HG02798 (cell line): ENCODE measurements at regions not wholly inside any gene's neighbourhood (a gene's known extent, or its start where the extent isn't known, plus 50 kb on each side); places are given as distances from the start of the nearest gene placed in this dataset.

Experiments
- ATAC-seq: cut with Tn5 transposase; IDR thresholded peaks from one replicate; pipeline ENCODE4 v1.9.1; 2021; ENCODE audit warnings: mild to moderate bottlenecking; ENCODE audit not compliant: unreplicated experiment, poor library complexity

DNA sequence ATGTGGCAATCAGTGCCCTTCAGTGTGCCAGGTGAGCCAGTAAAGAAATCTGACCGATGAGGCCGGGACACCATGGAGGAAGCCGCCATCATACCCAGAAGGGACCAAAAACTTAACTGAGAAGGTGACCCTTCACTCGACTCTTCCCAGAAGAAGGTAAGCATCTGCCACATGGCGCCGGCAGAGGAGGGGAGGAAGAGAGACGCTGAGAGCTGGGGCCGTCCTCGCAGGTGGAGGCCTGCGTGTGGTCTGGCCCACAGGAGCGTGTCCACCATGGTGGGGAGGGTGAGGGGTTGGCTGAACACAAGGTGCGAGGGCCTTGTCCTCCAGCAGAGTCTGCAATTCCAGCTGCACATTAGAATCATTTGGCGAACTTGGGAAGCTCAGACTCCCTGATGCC lies 513.1 kb upstream of the RAB6C start:
- no peak for ATAC-seq

DNA sequence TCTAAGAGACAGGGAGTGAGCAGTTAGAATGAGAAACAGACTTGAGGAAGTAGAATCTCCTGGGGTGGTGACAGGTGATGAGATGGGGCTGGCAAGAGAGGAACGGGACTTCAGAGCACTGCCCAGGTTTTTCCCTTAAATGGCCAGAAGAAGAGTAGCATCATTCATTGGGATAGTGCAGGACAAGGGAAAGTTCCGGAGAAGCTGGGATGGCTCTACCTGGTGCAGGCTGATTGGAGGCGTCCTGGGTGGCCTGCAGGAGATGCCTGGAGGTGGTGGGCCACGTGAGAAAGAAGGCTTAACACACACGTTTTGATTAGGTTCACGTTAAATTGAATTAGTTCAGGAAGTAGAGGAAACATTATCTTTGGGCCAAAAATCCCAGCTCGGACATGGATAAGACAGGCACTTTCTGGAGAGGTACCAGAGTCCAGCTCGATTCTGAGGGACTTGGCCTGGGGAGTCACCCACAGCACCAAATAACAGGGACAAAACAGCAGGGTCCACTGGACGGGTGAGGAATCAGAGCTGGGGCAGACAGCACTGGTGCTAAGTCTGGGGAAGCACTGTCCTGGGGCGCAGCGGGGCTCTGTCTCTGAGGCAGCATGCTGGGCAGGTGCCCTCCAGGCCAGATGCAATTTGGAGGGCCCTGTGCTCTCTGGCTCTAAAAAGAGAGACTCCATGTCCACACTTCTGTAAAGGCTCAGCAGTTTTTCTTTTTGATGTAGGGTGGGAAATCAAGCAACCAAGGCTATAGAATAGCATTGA lies 512.3 kb upstream of the RAB6C start:
- no peak for ATAC-seq

DNA sequence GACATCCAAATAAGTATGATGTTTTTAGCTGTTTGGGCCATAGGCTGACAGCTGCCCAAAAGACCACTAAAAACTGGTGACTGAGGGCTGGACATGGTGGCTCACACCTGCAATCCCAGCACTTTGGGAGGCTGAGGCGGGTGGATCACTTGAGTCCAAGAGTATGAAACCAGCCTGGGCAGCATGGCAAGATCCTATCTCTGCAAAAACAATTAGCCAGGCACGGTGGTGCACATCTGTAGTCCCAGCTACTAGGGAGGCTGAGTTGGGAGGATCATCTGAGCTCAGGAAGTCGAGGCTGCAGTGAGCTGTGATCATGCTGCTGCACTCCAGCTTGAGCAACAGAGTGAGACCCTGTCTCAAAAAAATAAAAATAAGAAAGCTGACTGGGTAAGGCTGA lies 511.5 kb upstream of the RAB6C start:
- no peak for ATAC-seq

DNA sequence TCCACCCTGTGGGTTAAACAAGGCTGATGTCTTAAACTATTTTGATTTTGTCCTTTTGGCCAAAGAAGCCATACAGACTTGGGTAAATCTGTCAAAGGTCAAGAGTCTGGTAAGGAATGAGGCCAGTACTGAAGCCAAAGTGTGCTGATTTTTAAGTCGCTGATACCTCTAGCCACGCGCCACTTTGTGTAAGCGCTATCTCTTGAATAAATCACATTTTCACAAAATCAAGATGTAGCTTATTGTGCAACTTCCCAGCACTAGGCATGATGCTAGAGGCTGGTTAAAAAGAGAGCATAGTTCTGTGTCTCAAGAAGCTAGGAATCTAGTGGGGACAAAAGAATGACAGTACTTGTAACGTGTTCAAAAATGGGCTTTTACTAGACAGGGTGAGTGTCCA lies 510.6 kb upstream of the RAB6C start:
- ATAC-seq = no peak

DNA sequence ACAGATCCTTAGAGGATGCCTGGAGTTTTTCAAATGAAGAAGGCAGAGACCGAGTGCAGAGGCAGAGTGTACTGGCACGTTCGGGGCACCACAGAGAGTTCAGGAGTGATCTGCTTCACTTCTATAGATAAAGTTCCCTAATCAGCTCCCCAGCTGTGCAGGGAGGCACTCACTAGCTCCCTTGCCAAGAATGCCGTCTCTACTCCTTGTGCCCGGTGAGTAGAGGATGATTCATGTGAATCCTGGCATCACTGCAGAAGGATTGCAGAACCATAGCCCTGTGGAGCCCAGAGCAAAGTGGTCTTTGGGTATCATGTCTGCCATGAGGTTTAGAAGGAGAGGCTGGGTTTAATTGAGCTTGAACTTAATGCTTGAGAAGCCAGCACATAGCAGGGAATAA lies 510.1 kb upstream of the RAB6C start:
- no peak for ATAC-seq

DNA sequence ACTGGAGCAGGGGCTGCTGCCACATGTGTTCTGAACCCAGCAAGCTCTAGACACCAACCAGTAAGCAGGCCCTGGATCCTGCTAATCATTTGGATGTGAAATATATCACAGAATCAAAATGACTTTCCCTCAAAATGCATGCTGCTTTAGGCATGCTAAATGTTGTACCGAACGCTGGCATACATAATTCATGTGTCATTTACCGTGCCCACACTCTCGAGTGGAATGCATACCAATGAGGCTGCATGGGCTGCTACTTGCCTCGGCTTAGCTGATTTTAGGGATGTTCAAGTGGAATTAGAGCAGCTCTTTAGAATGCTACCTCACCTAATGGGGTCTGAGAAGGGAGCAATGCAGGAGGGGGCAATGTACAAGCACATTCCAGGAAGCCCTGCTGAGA lies 509.6 kb upstream of the RAB6C start:
- no peak for ATAC-seq

DNA sequence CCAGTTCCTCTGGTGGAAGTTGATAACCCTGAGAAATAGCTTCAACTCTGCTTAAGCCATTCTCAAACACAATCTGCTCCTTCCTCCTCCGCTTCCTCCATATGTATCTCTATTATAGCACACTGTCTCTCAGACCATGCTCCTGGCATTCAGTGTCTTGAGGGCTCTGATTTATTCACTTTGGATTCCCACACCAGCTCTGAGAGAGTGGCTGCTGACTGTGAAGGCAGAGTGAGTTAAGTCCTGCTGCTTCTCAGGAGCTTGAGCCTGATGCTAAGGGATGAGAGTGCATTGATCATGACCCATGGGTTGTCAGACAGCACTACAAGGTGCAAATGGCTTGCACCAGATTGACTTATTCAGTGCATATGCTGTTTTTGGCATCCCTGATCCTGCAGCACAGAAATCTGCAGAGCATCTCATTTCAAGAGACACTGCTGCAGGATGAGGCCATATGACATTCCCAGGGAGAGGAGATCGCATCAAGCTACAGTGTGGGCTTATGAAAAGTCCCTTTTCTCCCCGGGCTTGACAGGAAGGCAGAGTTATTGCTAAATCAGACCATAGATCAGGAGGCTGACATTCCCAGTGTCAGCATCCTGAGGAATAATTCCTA lies 500.5 kb upstream of the RAB6C start:
- no peak for ATAC-seq

DNA sequence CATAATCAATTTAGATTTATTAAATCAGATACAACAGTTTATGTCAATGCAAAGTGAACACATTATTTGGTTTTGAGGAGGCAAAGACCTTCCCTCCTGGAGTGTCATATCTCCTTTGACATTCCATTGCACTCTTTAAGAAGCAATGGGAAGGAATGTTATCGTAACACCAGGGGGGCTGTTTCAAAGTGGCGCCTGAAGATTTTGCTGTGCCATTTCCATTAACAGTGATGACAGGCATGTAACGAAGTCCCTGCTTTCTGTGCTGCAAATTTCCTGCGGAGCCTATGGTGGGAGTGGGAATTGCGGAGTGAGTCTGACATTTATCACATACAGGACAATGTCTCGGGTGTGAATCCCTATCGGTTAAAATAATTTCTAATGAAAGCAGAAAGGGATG lies 499.6 kb upstream of the RAB6C start:
- ATAC-seq = no peak

DNA sequence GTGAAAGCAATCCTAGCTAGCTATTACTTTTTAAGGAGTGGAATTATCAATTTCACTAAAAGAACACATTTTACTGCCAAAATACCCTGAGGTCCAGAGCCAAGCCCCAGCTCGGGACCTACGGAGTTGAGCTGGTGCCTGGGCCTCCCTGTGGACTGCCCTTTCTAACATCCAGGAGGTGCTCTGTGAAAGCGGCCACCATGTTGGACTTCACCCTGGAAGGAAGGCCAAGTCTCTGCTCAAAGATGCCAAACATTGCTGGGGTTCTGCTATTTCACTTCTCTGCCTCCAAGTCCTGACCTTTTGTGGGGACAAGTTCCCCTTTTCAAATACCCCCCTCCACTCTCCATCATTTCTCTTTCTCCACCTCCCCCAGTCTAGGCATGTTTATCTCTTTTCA lies 498.7 kb upstream of the RAB6C start:
- no peak for ATAC-seq

DNA sequence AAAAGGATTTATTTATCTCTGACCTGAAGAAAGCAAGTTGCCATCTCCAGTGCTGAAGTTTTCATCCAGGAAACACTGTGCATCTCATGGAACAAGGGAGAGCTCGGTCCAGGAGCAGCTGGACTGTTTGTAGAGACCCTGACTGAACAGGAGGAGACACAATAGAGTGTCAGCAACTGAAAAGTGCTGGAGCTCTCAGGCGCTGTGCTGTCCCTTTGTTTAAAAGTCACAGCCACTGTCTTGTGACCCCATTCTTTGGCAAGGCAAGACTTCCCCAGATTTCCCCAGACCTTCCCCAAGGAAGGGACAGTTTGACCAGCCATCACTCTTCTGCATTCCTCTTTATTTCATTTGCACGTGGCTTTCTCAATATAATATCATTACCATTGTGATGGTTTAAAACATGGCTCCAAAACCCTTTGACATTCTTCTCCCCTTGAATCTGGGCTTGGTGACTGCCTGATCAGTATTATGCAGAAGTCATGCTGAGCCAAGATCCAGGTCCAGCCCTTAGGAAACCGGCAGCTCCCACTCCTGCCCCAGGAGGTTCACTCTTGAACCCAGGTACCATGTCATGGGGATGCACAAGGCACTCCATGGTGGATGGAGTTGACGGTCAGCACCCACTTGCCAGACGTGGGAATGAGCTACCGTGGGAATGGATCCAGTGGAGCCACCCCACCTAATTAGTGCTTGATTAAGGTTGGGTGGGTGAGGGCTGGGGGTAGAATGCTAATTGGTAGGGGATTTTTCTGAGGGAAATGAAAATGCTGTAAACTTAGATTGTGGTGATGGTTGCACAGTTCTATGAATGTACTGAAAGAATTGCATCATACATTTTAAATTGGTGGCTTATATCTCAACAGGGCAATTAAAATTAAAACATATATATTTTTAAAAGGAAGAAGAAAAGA lies 497.9 kb upstream of the RAB6C start:
- no peak for ATAC-seq

DNA sequence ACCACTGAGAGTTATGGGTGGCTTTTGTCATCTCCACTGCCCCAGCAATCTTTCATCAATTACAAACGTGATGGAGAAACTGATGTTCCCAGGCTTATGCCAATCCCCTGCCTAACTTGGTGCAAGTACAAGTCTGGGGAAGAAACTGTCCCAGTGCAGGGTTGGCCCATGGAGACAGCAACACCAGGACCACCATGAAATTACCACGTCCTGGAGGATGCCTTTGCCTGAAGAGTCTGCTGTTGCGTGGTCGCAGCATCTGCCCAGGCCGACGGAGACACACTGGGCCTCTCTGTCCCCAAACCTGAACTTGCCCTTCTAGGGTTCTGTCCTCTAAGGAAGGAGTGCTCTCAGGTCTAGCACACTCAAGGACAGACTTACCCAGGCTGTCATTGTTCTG lies 496.8 kb upstream of the RAB6C start:
- ATAC-seq = no peak

DNA sequence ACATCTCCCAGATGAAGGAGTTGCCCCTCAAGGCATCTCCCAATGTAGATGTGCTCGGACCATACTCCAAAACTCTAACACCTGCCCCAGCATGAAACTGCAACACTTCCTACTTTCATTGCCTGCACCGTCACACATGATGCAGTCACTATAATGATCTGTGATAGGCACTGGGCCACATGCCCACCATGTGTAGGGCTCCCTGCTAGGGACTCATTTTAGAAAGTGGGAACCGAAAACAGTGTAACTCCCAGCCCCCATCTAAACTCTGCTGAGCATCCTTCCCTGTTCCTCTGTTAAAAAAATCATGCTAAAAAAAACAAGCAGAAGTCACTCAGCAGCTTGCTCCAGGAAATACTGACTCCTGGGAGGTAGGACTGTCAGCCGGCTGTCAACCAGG lies 496.1 kb upstream of the RAB6C start:
- no peak for ATAC-seq

DNA sequence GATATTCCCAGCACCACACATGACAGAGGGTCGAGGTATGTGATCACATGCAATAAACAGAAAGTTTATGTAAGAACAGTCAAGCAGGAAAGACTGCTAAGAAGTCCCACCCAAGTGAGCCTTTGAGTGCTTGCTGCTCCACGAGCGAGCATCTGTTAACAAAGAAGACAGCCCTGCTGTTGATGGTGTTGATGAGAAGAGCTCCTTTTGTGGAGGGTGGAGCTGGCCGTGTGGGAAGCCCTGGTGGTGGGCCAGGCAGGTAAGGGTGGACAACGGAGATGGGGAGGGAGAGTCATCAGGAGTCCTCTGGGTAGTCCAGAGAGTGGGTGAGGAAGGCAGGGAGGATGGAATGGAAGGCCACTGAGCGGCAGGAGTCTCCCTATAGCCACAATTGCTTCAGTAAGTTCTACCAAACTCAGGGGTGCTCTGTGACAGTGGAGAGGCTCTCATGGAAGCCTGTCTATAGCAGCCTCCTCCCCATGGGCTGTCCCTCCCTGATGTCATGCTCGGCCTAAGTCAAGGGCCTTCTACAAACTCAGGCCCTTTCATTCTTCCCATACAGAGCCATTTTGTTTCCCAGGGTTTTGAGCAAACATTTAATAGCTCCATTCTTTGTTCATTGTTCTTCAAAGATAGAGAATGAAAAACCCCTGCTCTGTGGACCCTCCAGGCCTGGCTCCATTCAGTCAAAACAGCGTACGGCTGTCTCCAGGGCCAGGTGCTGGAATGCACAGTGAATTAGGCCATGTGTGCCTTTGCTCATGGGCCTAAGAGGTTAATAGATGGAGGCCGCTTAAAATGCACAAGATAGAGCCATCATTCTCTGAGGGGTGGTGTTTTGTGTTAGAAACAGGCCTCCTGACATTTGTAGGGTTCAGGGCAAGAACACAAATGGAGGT lies 494.2 kb upstream of the RAB6C start:
- ATAC-seq = no peak

DNA sequence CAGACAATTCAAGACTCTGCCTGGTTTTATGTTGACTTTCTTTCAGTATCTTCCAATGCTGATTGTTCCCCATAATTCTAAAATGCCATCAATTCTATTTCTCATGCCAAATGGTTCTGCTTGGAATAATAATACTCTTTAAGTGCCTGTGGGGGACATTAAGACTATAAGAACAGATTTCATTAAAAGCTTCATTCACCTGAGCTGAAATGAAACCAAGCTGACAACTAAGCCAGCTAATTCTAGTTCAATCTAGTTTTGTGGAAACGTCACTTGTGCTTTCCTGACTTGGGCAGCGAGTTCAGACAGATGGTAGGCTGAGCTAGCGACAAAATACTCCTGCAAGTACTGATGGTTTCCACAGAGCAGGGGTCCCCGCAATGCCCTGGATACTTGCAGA lies 491.1 kb upstream of the RAB6C start:
- ATAC-seq = no peak

DNA sequence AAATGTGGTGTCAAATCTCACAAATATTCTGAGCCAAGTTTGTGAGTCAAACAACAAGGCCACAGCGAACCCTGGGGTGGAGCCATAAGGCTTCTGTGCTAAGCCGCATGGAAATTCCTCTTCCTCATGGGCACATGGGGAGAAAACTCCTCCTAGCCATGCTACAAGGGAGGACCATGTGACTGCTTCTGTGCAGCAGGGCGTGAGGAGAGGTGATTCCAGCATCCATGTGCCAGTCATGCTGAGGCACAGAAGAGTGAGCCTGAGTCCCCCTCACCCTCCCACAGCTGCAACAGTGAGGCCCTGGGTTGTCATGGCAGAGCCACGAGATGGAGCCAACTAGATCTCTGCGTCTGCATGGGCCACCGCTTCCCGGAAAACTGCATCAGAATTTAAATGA lies 488.8 kb upstream of the RAB6C start:
- ATAC-seq = no peak

DNA sequence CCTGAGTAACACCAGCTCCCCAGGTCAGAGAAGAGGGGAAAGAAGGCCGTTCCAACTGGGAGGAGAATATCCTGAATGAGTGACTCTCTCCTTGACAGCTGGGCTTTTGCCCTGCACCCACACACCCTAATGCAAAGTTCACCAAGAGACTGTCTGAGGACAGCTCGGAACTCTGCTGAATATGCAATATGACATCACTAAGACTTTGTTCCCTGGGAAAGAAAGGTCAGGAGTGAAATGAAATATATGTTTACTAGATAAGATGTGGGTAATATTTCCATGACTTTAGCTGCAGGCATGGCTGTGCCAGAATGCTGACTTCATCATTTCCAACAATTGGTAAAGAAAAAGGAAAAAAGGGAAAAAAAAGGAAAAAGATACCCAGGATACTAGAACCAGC lies 488.2 kb upstream of the RAB6C start:
- no peak for ATAC-seq

DNA sequence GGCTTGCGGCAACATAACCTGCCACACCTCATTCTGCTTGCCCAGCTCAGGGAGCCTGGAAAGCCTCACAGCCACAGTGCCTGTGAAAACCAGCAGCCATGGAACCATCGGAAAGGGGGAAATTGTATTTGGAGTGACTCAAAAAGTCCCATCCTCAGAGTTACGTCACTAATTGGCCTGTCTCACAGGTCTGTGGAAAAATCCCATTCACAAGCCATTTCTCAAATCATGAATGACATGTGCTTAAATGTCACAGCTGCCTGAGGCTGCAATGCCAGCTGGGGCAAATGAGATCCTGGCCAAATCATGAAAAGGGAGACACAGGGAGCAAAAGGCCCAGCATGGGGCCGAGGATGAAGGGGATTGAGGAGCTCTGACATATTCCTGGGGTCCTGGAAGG lies 486.9 kb upstream of the RAB6C start:
- no peak for ATAC-seq

DNA sequence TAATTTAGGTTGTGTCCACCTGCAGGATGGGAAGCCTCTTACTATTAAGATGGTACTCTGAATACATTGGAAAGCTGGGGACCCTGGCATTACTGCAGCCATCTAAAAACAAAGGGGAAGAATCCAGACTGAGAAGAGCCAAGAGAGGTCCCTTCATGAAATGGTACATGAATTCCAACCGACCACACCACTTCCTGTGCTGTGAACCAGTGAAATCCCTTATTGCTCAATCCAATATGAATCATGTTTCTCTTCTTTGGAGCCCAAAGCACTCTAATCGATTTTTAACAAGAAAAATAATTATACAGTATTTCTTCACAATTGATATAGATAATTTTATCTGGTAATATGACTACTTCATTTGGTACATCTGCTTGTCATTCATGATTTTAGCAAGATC lies 479.7 kb upstream of the RAB6C start:
- ATAC-seq = no peak

DNA sequence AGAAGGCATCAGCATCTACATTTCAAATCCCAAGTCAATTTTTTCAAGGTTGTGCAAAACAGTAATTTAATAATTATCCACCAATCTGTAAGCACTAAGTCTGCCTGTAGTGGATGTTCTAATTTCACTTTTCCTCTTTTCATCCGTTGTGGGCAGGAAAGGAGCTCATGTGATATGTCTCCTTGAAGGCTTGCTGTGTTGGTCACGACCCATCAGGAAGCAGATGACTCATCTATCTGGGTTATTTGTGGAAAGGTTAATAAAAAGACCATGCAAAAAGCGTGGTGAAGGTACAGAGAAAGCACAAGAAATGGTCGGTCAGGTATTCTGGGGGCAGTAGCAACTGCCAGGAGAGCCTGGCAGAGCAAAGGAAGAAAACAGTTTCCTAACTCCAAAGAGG lies 476.7 kb upstream of the RAB6C start:
- no peak for ATAC-seq

DNA sequence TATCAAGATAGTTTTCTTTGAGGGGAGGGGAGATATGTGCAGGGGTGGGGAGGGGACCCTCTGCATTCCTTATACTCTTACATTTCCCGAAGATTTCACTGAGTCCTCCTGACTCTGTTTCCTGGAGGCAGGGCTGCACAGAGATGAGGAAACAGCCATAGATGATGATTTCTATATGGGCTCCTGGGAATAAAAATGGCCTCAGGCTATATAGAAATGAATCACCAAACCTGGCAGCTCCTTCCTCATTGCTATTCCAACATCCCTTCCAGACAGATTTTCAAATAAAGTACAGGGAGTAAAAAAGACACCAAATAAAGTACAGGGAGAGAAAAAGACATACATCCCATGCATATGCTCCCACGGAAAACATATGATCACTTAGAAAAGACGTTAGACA lies 474.8 kb upstream of the RAB6C start:
- no peak for ATAC-seq
